ENCODE measurements at regions not wholly inside any gene's neighbourhood (a gene's known extent, or its start where the extent isn't known, plus 50 kb on each side); places are given as distances from the start of the nearest gene placed in this dataset.

GRCh38 chr5:133899506-133899905 is 68.9 kb downstream of the C5orf15 start:
- no peaks in the 10 kb centered on the region for H4K20me1 ChIP-seq (ENCODE audit: control insufficient read depth, extremely low read depth, insufficient read depth, low read length)
- H3K9me1 ChIP-seq (ENCODE audit: control insufficient read depth, extremely low read depth, insufficient read depth, low read length): no peaks in the 10 kb centered on the region
- H3K4me1 ChIP-seq (ENCODE audit: control insufficient read depth, extremely low read depth, insufficient read depth, low read length): peaks cover 8% of the 10 kb centered on the region
- no peak for TF ChIP-seq CTCF (optimal IDR thresholded peaks at IDR 0.05 in 1 of 3, IDR thresholded peaks at IDR 0.05 in 1 of 3, conservative IDR thresholded peaks at IDR 0.05 in 1 of 3; ENCODE audit: extremely low read depth in 1 of 3, insufficient read depth in 2 of 3, low read length in 3 of 3)
- no peak for TF ChIP-seq EZH2 (IDR thresholded peaks at IDR 0.05; ENCODE audit: low read length)
- no peak for FAIRE-seq
- no peak overlapping the region for H3K9ac ChIP-seq (ENCODE audit: control insufficient read depth, extremely low read depth, insufficient read depth, low read length)
- H3K27me3 ChIP-seq (ENCODE audit: control insufficient read depth, extremely low read depth, insufficient read depth, low read length): peaks cover 5% of the 10 kb centered on the region
- no peak for DNase-seq (ENCODE audit: low read depth, low spot score)
- dilution Hi-C loops (cut with MboI; ENCODE audit: extremely low pct_ligation_motif_present, low sequenced_read_pairs): no loop called here
- no peak overlapping the region for H3K4me2 ChIP-seq (ENCODE audit: control insufficient read depth, extremely low read depth, insufficient read depth, low read depth, low read length)
- H2AFZ ChIP-seq (ENCODE audit: control insufficient read depth, low read length): no peak overlapping the region
- no peaks in the 10 kb centered on the region for H3K79me2 ChIP-seq (ENCODE audit: control insufficient read depth, insufficient read depth, low read length)
- no peaks in the 10 kb centered on the region for H3K9me3 ChIP-seq (ENCODE audit: control insufficient read depth, low read depth, low read length)
- H3K27ac ChIP-seq (ENCODE audit: control insufficient read depth, insufficient read depth, low read length): no peak overlapping the region
- H3K36me3 ChIP-seq (ENCODE audit: control insufficient read depth in 2 of 2, extremely low read depth in 1 of 2, insufficient read depth in 2 of 2, low read length in 2 of 2): no peaks in the 10 kb centered on the region
- H3K4me3 ChIP-seq (ENCODE audit: control insufficient read depth in 2 of 3, extremely low read depth in 1 of 3, insufficient read depth in 2 of 3, low read depth in 1 of 3, low read length in 3 of 3): no peak overlapping the region

GRCh38 chr5:133898440-133898839 is 70.0 kb downstream of the C5orf15 start:
- no peak for FAIRE-seq
- Histone ChIP-seq H3K27ac (ENCODE audit: control insufficient read depth, insufficient read depth, low read length) (no peak overlapping the region), H3K9me3 (ENCODE audit: control insufficient read depth, low read depth, low read length) (no peaks in the 10 kb centered on the region), H3K79me2 (ENCODE audit: control insufficient read depth, insufficient read depth, low read length) (no peaks in the 10 kb centered on the region), H3K36me3 (ENCODE audit: control insufficient read depth in 2 of 2, extremely low read depth in 1 of 2, insufficient read depth in 2 of 2, low read length in 2 of 2) (no peaks in the 10 kb centered on the region), H3K4me3 (ENCODE audit: control insufficient read depth in 2 of 3, extremely low read depth in 1 of 3, insufficient read depth in 2 of 3, low read depth in 1 of 3, low read length in 3 of 3) (no peak overlapping the region), H3K9me1 (ENCODE audit: control insufficient read depth, extremely low read depth, insufficient read depth, low read length) (no peaks in the 10 kb centered on the region), H3K27me3 (ENCODE audit: control insufficient read depth, extremely low read depth, insufficient read depth, low read length) (peaks cover 5% of the 10 kb centered on the region), H3K4me1 (ENCODE audit: control insufficient read depth, extremely low read depth, insufficient read depth, low read length) (peaks cover 8% of the 10 kb centered on the region), H2AFZ (ENCODE audit: control insufficient read depth, low read length) (no peak overlapping the region), H3K9ac (ENCODE audit: control insufficient read depth, extremely low read depth, insufficient read depth, low read length) (no peak overlapping the region), H4K20me1 (ENCODE audit: control insufficient read depth, extremely low read depth, insufficient read depth, low read length) (no peaks in the 10 kb centered on the region), H3K4me2 (ENCODE audit: control insufficient read depth, extremely low read depth, insufficient read depth, low read depth, low read length) (no peak overlapping the region)
- TF ChIP-seq EZH2 (IDR thresholded peaks at IDR 0.05; ENCODE audit: low read length): no peak
- no peak for TF ChIP-seq CTCF (optimal IDR thresholded peaks at IDR 0.05 in 1 of 3, IDR thresholded peaks at IDR 0.05 in 1 of 3, conservative IDR thresholded peaks at IDR 0.05 in 1 of 3; ENCODE audit: extremely low read depth in 1 of 3, insufficient read depth in 2 of 3, low read length in 3 of 3)
- no peak for DNase-seq (ENCODE audit: low read depth, low spot score)
- dilution Hi-C loops (cut with MboI; ENCODE audit: extremely low pct_ligation_motif_present, low sequenced_read_pairs): no loop called here
